ENCODE measurements at regions not wholly inside any gene's neighbourhood (a gene's known extent, or its start where the extent isn't known, plus 50 kb on each side); places are given as distances from the start of the nearest gene placed in this dataset.

DNA sequence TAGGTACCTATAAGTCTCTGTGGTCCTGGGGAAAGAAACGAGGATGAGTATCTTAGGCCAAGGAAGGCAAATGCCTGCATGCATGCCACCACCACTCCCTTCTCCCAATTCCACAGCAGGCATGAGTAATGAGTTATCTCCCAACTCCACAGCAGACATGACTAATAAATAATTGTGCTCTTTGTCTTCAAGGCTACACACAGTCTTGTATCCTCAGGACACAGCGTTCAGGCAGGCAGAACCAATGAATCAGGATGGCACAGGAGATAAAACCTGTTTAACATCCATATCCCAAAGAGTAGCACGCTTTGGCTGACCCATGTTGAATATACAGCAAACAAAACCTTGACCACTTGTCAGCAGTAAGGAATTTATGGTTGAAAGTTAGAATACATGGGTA lies 229.7 kb upstream of the NFE2L3 start:
- DNase-seq (ENCODE audit: extremely low read depth, low read depth): no peak

DNA sequence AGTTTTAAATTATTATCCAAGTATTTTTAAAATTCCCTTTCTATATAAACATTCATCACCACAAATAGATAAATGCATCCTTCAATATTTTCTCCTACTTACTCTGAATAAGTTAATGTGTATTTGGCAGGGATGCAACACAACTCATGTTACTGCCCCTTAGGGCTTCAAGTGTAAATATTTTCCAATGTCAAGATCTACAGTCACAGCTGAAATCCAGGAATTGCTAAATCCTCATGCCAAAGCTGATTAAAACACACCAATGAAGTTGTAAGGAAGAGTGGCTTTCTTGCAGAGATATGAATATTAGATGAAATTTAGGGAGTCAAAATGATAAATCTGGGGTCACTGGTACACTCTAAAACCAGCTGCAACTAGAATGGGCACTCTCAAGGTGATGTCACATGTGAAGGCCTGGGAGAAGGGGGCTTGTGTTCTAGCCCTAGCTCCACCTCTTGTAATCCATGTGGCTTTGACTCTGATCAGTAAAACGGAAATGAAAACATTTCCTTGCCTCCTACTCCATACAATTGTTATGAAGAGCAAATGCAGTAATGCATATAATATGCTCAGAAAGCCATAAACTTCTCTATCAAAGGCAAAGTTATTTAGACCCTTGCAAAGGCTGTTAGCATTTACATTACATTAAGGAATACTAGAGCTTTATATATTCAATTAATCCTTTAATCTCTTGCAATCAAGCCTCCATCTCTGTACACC lies 228.1 kb upstream of the NFE2L3 start:
- no peak for DNase-seq (ENCODE audit: extremely low read depth, low read depth)

GRCh38 chr7:25926009-25926408 lies 226.0 kb upstream of the NFE2L3 start:
- DNase-seq (ENCODE audit: extremely low read depth, low read depth): peak; percentile 77

DNA sequence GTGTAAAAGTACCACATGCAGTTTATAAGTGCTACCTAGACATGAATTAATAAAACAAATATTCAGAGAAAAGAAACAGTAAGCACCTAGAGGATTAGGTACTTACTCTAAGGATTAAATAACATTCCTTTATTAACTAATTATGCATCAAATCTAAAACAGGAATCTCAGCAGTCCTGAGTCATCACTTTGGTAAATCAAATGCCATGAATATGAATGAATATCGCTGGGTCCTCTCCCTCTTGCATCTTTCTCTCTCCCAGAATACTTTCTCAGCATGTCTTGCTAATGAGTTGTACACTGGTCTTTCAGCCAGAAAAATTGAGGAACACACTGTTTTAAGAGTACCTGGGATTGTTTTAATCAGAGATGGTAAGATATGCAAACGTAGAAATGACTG lies 225.5 kb upstream of the NFE2L3 start:
- no peak for DNase-seq (ENCODE audit: extremely low read depth, low read depth)

DNA sequence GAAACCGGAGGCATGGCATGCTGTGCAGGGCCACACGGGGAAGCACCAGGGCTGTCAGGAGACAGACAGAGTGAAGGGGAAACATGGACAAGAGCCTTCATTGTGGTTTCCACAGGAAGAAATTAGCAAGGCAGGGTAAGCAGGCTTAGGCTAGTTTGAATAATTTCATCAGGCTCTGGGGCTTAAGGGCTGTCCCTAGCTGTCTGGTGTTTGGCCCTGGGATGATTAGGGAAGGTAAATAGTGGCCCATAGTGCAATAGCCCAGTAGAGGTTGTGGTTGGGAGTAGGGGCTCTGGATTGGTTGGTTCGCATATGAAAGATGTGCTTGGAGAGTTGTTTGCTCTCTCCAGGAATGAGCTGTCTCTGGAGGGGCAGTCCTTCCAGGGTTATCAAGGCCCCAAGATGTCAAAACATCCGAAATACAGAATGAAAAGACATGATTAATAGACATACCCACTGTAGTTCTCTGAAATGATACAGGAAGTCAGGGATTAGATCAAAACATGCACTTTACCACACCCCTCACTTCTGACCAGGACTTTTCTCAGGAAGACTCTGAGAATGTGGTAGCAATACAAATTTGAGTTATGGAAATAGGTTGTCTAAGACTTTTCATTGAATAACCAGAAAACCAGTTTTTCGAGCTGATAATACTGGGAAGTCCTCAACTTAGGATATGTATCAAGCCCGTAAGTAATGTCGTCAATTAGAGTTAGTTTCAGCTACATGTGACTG lies 224.9 kb upstream of the NFE2L3 start:
- no peak for DNase-seq (ENCODE audit: extremely low read depth, low read depth)

GRCh38 chr7:25927626-25927978 lies 224.4 kb upstream of the NFE2L3 start:
- DNase-seq (ENCODE audit: extremely low read depth, low read depth): no peak

- no peak for DNase-seq (ENCODE audit: extremely low read depth, low read depth)
Measured at GRCh38 chr7:25928549-25929330, 223.3 kb upstream of the NFE2L3 start.

DNA sequence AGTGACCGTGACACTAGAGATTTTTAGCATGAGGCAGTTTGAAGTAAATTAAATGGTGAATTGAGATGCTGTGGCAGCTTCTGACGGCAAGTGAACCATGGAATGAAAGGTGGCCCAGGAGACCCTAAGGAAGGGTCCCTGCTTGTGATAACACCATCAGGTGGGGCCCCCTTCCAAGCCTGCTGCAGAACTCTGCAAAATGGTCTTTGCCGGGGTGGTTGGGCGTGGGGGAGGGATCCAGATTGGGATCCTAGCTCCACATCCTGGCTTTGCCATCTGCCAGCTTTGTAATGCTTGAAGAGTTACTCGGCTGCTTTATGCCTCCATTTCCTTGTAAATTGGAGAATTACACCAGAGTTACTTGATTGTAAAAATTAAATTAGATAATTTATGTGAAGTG lies 222.6 kb upstream of the NFE2L3 start:
- DNase-seq (ENCODE audit: extremely low read depth, low read depth): no peak

DNA sequence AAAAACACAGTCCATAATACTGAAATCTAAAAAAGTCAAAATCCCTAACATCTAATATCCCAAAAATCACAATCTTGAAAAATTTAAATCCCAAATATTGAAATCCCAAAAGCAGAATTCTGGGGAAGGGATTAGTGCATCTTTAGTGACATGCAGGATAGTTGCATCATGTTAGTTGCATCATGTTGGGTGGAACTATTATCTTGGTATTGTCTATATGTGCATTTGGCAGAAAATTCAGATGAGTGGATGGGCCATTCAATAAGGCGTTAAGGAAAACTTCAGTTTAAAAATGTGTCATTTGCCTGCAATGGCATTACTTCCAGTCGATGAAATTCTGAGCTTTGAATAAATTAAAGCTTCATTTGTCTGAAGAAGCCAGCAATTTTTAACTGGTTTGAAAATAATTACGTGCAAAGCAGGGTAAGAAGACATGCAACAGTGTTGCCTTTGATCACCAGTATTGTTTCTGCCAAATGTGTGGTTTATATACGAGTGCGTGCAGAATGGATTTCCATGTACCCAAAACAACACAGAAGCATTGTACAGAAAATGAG lies 221.4 kb upstream of the NFE2L3 start:
- DNase-seq (ENCODE audit: extremely low read depth, low read depth): no peak

DNA sequence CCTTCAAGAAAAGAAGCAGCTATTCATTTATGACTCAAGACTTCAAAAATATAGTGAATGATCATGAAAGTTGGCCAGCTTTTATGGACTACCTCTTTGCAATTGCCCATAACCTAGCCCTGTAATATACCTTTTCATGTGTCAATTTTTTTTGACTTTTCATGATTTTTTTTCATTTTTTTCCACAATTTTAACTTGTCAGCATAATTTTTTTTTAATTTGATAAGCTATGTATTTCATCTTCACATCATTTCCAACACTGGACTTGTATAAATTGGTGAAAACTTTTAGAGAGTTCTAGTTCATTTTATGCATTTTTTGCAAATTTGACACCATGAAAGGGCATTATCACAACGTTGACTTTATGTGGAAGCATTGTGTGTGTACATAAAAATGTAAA lies 220.8 kb upstream of the NFE2L3 start:
- DNase-seq (ENCODE audit: extremely low read depth, low read depth): no peak

- no peak for DNase-seq (ENCODE audit: extremely low read depth, low read depth)
Measured at GRCh38 chr7:25933921-25934320, 218.1 kb upstream of the NFE2L3 start.

GRCh38 chr7:25940086-25940906 lies 211.7 kb upstream of the NFE2L3 start:
- no peak for DNase-seq (ENCODE audit: extremely low read depth, low read depth)

GRCh38 chr7:25944777-25945515 lies 207.1 kb upstream of the NFE2L3 start:
- no peak for DNase-seq (ENCODE audit: extremely low read depth, low read depth)

DNA sequence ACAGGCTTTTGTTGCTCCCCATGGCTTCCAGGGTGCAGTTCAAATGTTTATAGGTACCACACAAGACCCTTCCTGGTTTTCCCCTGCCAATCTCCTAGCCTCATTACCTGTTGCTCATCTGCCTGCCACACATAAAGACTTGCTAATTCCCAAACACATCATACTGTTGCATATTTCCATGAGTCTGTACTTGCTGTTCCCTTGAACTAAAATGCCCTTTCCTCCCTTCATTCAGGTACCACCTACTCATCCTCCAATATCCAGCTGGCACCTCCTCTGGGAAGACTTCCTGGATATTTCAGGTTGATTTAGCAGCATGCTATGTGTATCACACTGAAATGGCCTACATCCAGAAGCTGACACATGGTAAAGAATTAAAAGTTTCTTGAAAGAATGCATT lies 206.4 kb upstream of the NFE2L3 start:
- no peak for DNase-seq (ENCODE audit: extremely low read depth, low read depth)

DNA sequence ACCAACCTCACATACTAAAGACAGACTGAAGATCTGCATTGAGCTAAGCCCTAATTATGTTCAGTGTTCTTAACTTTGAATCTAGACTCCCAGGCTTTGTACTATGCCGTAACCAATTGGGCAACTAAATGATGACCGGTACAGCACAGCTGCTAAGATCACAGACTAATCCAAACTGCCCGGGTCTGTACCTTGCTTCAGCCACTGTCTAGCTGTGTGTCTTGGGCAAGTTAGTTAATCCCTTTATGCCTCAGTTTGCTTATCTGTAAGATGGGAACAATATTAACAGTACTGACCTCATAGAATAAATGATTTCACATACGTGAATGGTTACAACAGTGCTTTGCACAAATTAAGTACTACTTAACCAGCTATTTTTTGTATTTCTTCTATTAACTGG lies 205.8 kb upstream of the NFE2L3 start:
- DNase-seq (ENCODE audit: extremely low read depth, low read depth): no peak

DNA sequence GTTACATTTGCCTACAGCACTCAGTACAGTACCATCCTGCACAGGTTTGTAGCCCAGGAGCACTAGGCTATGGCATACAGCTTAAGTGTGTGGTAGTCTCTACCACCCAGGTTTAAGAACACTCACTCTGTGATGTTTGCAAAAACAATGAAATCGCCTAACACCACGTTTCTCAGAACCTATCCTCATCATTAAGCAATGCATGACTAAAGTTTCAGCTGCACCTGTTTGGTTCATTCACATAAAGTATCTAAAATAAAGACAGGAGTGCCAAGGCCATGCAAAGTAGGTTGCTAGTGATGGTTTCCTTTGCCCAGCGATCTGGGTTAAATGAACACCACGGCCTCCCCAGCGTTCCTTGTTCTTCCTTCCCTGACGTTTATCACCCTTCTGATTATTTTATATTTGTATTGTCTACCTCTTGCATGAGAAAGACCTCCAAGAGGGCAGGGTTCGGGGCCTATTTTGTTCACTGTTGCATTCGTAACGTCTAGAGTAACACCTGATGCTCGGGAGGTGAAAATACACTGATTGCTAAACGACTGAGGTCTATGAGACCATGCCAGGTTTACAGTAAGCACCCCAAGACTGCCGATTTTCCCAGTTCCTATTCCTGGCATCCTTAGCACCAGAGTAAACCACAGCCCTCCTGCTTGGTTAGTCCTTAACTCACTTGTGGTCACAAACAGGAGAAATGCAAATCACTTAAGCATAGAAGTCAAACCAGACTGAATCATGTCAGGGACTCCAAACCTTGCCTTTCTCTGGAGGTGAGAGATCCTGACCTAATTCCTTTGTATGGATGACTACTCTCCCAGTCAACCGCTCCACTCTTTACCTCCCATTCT lies 204.1 kb upstream of the NFE2L3 start:
- DNase-seq (ENCODE audit: extremely low read depth, low read depth): no peak

DNA sequence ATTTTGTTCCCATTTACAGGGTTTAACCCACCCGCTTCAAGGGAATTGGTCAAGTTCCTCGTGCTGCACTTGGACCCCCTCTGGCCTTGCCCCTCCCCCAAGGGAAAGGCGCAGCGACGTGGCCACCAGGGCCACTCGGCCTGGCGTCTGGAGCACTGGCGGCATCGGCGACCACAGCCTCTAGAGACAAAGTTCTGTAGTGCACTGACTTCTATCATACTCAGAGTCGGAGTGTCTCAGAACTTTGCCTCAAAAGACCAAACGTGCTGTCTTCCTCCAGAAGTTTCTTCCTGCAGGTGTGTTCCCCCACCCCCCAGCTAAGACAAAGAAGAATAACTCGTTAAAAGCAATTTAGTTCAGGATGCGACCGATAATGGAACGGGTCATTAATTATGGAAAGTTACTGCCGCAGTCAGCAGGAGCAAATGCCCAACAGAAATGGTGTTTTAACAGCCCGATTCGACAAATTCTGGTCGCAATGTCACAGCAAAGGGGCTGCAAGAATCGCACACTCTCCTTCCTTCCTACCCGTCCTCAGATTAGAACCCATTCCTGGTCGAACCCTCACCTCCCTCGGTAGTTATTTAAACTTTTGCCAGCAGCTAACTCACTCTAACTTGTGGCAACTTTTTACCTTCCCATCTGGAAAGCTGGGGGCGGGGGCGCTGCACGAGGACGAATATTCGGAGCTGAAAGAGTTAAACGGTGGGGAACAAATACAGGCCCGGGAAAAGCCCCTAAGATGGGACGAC lies 202.1 kb upstream of the NFE2L3 start:
- DNase-seq (ENCODE audit: extremely low read depth, low read depth): no peak
